WI38 (cell line): ENCODE measurements at regions not wholly inside any gene's neighbourhood (a gene's known extent, or its start where the extent isn't known, plus 50 kb on each side); places are given as distances from the start of the nearest gene placed in this dataset.

ENCODE experiments used
- H3K4me3 ChIP-seq: 2 replicates; pipeline ENCODE4 v1.5.1; 2011; ENCODE audit warnings: low read depth, mild to moderate bottlenecking, control low read depth, low read length
- TF ChIP-seq, protein P1 (sequence below): IDR thresholded peaks from 2 replicates; pipeline ENCODE4 v1.5.1; 2012; ENCODE audit warnings: low read depth, mild to moderate bottlenecking, control low read depth, low read length

DNA sequence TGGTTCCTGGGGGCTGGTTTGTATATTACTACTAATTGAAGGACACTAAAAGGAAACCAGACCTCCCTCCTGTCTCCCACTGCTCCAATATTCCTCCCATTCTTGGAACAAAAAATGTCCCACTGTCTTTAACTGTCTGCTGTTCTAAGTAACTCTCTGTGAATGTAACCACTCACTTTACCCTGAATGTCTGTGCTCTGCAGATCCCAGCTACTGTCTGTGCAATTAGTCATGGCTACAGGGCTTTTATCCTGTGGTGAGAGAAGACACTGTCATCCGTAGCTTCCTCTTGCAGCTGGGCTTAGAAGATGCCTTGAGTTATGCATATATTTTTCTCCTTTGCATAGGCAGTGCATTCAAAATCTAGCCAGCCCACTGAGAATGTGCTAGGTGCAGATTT lies 853.8 kb downstream of the CDH8 start:
- TF ChIP-seq, protein P1, sequence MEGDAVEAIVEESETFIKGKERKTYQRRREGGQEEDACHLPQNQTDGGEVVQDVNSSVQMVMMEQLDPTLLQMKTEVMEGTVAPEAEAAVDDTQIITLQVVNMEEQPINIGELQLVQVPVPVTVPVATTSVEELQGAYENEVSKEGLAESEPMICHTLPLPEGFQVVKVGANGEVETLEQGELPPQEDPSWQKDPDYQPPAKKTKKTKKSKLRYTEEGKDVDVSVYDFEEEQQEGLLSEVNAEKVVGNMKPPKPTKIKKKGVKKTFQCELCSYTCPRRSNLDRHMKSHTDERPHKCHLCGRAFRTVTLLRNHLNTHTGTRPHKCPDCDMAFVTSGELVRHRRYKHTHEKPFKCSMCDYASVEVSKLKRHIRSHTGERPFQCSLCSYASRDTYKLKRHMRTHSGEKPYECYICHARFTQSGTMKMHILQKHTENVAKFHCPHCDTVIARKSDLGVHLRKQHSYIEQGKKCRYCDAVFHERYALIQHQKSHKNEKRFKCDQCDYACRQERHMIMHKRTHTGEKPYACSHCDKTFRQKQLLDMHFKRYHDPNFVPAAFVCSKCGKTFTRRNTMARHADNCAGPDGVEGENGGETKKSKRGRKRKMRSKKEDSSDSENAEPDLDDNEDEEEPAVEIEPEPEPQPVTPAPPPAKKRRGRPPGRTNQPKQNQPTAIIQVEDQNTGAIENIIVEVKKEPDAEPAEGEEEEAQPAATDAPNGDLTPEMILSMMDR: no peak
- H3K4me3 ChIP-seq: no peak overlapping the region

DNA sequence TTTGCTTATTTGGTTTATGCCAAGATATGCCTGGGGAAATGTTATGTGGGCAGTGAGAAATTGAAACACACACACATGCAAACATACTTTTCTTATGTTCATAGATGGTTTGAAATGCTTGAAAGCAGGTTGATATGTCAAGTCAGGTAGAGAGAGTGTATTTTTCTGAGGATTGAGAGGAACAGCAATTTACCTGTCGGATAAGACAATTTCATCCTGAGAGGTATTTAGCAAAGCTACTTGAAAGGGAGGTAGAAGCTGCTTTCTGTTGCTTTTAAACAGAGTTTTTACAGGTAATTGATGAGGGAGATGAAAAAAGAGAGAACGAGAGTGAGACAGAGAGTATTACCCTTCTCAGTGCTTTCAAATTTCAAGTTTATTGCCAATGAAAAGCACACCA lies 854.3 kb downstream of the CDH8 start:
- TF ChIP-seq, protein P1: no peak
- H3K4me3 ChIP-seq: no peak overlapping the region

DNA sequence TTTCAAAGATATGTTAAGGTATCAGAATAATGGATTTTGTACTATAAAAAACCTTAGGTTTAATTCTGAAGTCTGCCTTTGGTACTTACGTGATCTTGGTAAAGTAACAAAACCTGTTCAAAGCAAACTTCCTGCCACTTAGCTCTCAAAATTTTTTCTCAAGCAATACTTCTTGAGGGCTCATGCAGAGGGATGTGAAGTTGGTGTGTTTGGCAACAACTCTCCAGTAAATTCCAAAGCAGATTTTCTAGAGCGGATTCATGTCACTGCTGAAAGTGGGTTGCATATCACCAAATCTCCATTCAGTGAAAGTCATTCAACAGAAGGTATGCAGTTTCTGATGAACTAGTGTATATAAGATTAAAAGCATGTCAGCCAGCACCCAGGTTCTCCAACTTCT lies 856.7 kb downstream of the CDH8 start:
- TF ChIP-seq, protein P1: no peak
- no peak overlapping the region for H3K4me3 ChIP-seq

DNA sequence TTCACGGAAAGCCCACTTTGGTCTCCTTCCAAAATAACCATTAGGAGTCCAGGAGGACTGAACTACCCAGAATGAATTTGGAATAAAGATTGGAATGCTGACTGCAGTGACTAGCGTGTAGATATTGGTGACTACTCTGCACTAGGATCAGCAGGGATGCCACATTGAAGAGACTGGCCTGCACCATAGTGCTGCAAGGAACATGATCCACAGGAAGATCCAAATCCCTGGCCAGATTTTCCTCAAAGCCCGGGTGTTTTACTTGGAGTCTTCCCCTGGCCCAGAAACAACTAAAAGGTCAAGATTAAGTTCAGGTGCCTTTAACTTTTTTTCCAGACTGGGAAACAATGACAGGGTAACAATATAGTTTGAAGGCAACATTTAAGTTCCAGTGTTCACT lies 870.4 kb downstream of the CDH8 start:
- TF ChIP-seq, protein P1: no peak
- no peak overlapping the region for H3K4me3 ChIP-seq

DNA sequence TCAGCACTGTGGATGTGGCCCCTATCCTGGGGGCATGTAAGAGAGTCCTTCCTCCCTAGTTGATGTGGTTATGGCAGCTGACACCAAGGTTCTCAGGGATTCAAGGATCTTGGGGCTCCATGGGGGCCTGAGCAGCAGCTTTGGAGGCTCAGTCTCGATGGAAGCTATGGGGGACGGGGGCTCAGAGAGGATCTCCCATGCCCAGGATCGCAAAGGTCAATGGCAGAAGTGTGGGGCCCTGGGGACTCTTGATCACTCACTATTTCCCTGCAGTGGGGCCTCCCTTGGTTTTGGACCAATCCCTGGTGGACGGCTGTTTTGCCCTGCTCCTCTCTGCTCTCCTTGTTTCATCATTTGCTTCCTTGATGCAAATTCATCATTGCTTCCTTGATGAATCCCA lies 885.9 kb downstream of the CDH8 start:
- no peak overlapping the region for H3K4me3 ChIP-seq
- TF ChIP-seq, protein P1: no peak

DNA sequence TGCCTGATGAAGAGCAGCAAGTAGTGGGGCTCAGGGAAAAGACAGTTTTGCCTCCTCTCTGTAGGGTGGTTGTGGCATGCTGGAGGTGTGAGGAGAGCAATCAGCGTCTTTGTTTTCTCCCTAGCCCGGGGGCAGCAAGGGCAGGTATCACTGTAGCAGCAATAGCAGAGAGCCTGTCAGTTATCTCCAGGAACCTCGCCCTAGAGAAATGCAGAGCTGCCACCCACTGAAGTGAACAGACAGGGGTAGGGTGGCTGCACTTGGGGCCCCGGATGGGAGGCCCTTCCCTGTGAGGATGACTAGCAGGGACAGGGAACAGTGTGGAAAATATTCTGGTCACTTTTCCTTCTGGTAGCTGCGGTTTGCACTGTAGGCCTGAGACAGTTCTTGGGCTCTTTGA lies 886.5 kb downstream of the CDH8 start:
- H3K4me3 ChIP-seq: no peak overlapping the region
- TF ChIP-seq, protein P1: no peak

DNA sequence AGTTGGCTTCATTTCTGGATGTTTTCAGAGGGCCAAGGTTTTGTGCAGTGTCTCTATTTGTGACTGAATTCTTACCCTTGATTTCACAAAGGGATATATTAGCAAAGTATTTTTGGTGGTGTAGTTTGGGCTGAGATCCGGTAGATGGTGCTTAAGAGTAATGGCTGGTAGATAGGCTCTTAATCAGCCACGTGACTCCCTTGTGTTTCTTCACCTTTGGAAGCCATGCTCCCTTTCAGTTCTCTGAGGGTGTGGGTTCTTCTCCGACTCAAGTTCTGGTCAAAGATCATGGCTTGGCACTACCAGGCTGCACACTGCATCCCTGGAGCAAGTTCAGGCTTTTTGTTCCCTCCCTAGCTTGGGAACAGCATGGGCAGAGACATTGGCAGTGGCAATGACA lies 887.3 kb downstream of the CDH8 start:
- no peak overlapping the region for H3K4me3 ChIP-seq
- TF ChIP-seq, protein P1: no peak
